Fibroblast of lung (primary cell): ENCODE measurements at regions not wholly inside any gene's neighbourhood (a gene's known extent, or its start where the extent isn't known, plus 50 kb on each side); places are given as distances from the start of the nearest gene placed in this dataset.

Experiments used
- DNase-seq, 2 donors: peaks; one replicate each; pipeline versions ENCODE4 v3.0.0 to v3.0.0-alpha.2; 2010; ENCODE audit warnings: low read depth in 2 of 2
- H2AFZ ChIP-seq: 2 replicates; pipeline ENCODE4 v1.5.1; 2012; ENCODE audit warnings: low read length, control low read depth, inconsistent platforms
- H3K27ac ChIP-seq: 2 replicates; pipeline ENCODE4 v1.5.1; 2011; ENCODE audit warnings: low read length, control low read depth; ENCODE audit not compliant: insufficient read depth
- H3K27me3 ChIP-seq: 2 replicates; pipeline ENCODE4 v1.5.1; 2011; ENCODE audit warnings: mild to moderate bottlenecking, low read length; ENCODE audit not compliant: control insufficient read depth, insufficient read depth
- H3K36me3 ChIP-seq: 2 replicates; pipeline ENCODE4 v1.5.1; 2011; ENCODE audit warnings: low read length; ENCODE audit not compliant: control insufficient read depth, insufficient read depth
- H3K4me1 ChIP-seq: 2 replicates; pipeline ENCODE4 v1.5.1; 2011; ENCODE audit warnings: low read length; ENCODE audit not compliant: control insufficient read depth, insufficient read depth; ENCODE audit errors: extremely low read depth
- H3K4me2 ChIP-seq: 2 replicates; pipeline ENCODE4 v1.5.1; 2011; ENCODE audit warnings: low read length, control low read depth; ENCODE audit not compliant: insufficient read depth; ENCODE audit errors: extremely low read depth
- H3K4me3 ChIP-seq, 4 experiments: fragments of 200-600 bp in 1 of 4; sonication (generic) in 1 of 4; replicated peaks in 1 of 4; 2 replicates each; pipeline ENCODE4 v1.5.1; 2011 to 2016; ENCODE audit warnings: low read length in 4 of 4, low read depth in 3 of 4, mild to moderate bottlenecking in 3 of 4, control low read depth in 2 of 4, inconsistent platforms in 1 of 4, mixed read lengths in 1 of 4; ENCODE audit not compliant: insufficient read depth in 1 of 4; ENCODE audit errors: control extremely low read depth in 1 of 4
- H3K79me2 ChIP-seq: 2 replicates; pipeline ENCODE4 v1.5.1; 2012; ENCODE audit warnings: mild to moderate bottlenecking, low read length, inconsistent platforms; ENCODE audit not compliant: control insufficient read depth, insufficient read depth
- H3K9ac ChIP-seq: 2 replicates; pipeline ENCODE4 v1.5.1; 2011; ENCODE audit warnings: mild to moderate bottlenecking, low read length, control low read depth; ENCODE audit not compliant: insufficient read depth
- H3K9me3 ChIP-seq: 2 replicates; pipeline ENCODE4 v1.5.1; 2012; ENCODE audit warnings: low read depth, low read length; ENCODE audit not compliant: control insufficient read depth, insufficient read depth
- H4K20me1 ChIP-seq: 2 replicates; pipeline ENCODE4 v1.5.1; 2011; ENCODE audit warnings: low read length; ENCODE audit not compliant: control insufficient read depth, insufficient read depth; ENCODE audit errors: extremely low read depth
- CTCF ChIP-seq, 2 donors: IDR thresholded peaks in 1 of 2; conservative IDR thresholded peaks in 1 of 2; 1 replicate in 1 of 2; 2 replicates in 1 of 2; pipeline ENCODE4 v1.5.1; 2011 to 2012; ENCODE audit warnings: low read length in 2 of 2, control low read depth in 1 of 2, inconsistent platforms in 1 of 2, low read depth in 1 of 2, mild to moderate bottlenecking in 1 of 2
- EZH2 ChIP-seq: IDR thresholded peaks from 2 replicates; pipeline ENCODE4 v1.5.1; 2012; ENCODE audit warnings: low read length, control low read depth, mild to moderate bottlenecking; ENCODE audit errors: missing control alignments

GRCh38 chr4:156347412-156348075 lies 393.9 kb upstream of the CTSO start:
- H3K4me1 ChIP-seq, result no peaks in the 10 kb centered on the region
- H3K9ac ChIP-seq, result no peak overlapping the region
- H2AFZ ChIP-seq, result no peak overlapping the region
- no peaks in the 10 kb centered on the region for H3K79me2 ChIP-seq
- H3K36me3 ChIP-seq, result no peaks in the 10 kb centered on the region
- H3K9me3 ChIP-seq, result no peaks in the 10 kb centered on the region
- no peaks in the 10 kb centered on the region for H3K27me3 ChIP-seq
- no peak overlapping the region for H3K4me2 ChIP-seq
- H3K27ac ChIP-seq, result no peak overlapping the region
- H3K4me3 ChIP-seq, result no peak overlapping the region
- DNase-seq, result peak; percentile 46 to 81
- H4K20me1 ChIP-seq, result no peaks in the 10 kb centered on the region
- no peak for TF ChIP-seq EZH2
- no peak for TF ChIP-seq CTCF (conservative IDR thresholded peaks at IDR 0.05 in 1 of 2, IDR thresholded peaks at IDR 0.05 in 1 of 2; ENCODE audit: low read depth in 1 of 2, low read length in 2 of 2)

GRCh38 chr4:156346959-156347385 lies 393.3 kb upstream of the CTSO start:
- no peaks in the 10 kb centered on the region for H3K4me1 ChIP-seq
- H3K79me2 ChIP-seq, result no peaks in the 10 kb centered on the region
- H3K4me3 ChIP-seq, result no peak overlapping the region
- no peak overlapping the region for H3K4me2 ChIP-seq
- TF ChIP-seq CTCF (conservative IDR thresholded peaks at IDR 0.05 in 1 of 2, IDR thresholded peaks at IDR 0.05 in 1 of 2; ENCODE audit: low read depth in 1 of 2, low read length in 2 of 2) (no peak), EZH2 (no peak)
- no peak overlapping the region for H2AFZ ChIP-seq
- H3K27ac ChIP-seq, result no peak overlapping the region
- no peak for DNase-seq
- H3K9ac ChIP-seq, result no peak overlapping the region
- H3K27me3 ChIP-seq, result no peaks in the 10 kb centered on the region
- H3K36me3 ChIP-seq, result no peaks in the 10 kb centered on the region
- no peaks in the 10 kb centered on the region for H4K20me1 ChIP-seq
- no peaks in the 10 kb centered on the region for H3K9me3 ChIP-seq

- H2AFZ ChIP-seq, result no peak overlapping the region
- no peaks in the 10 kb centered on the region for H3K4me1 ChIP-seq
- no peak for DNase-seq
- H3K9me3 ChIP-seq, result no peaks in the 10 kb centered on the region
- no peaks in the 10 kb centered on the region for H4K20me1 ChIP-seq
- no peak overlapping the region for H3K4me3 ChIP-seq
- no peaks in the 10 kb centered on the region for H3K36me3 ChIP-seq
- no peaks in the 10 kb centered on the region for H3K79me2 ChIP-seq
- TF ChIP-seq CTCF (conservative IDR thresholded peaks at IDR 0.05 in 1 of 2, IDR thresholded peaks at IDR 0.05 in 1 of 2; ENCODE audit: low read depth in 1 of 2, low read length in 2 of 2) (no peak), EZH2 (no peak)
- no peak overlapping the region for H3K27ac ChIP-seq
- H3K4me2 ChIP-seq, result no peak overlapping the region
- no peak overlapping the region for H3K9ac ChIP-seq
- no peaks in the 10 kb centered on the region for H3K27me3 ChIP-seq
Measured at GRCh38 chr4:156344397-156344796, 390.7 kb upstream of the CTSO start.
